NCI-H748 (cell line): ENCODE measurements at regions not wholly inside any gene's neighbourhood (a gene's known extent, or its start where the extent isn't known, plus 50 kb on each side); places are given as distances from the start of the nearest gene placed in this dataset.

Experiments
- DNase-seq: peaks from one replicate; lab custom pipeline; 2025; ENCODE audit not compliant: unreplicated experiment; lab: John Stamatoyannopoulos, UW

- DNase-seq, result no peak
Observed at GRCh38 chr10:3435671-3436070, 263.1 kb upstream of the PITRM1 start.

- peak; percentile 57 for DNase-seq
Observed at GRCh38 chr10:3433988-3434387, 261.4 kb upstream of the PITRM1 start.

DNA sequence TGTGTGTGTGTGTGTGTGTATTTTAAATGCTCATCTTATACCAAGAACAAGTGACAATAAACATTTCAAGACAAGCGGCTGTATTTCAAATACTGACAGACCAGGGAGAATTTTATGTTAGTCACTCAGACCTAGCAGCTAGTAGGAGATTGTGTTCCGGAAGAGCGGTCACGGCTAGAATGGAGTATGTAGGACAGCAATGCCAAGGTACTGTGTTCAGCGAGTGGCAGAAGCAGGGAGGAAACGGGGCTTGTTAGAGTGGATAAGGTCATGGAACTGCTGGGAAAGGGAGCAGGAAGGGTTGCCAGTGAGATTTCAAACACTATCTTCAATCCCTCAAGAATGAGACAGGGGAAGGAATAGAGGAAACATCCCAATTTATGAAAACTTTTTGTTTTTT, 260.5 kb upstream of the PITRM1 start:
- DNase-seq, result no peak

GRCh38 chr10:3432081-3432825, 259.7 kb upstream of the PITRM1 start:
- no peak for DNase-seq

GRCh38 chr10:3430501-3430900, 257.9 kb upstream of the PITRM1 start:
- DNase-seq, result no peak

DNA sequence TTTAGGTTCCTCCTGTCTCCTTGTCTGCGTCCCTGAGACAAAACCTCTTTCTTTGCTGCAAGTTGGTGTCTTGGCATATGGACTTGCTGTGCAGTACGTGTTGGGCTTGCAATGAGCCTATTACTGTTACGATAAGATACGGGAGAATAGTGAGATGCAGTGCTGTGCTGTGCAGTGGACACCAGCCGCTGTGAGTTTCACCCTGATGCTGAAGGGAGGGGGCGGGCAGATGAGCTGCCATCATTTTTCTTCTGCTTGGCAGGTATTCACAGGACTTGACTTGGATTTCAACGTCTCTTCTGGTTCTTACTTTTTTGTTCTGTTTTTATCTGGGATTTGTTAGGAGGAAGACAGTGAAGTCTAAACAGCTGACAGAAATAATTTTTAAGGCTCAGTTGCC, 257.1 kb upstream of the PITRM1 start:
- no peak for DNase-seq

GRCh38 chr10:3428826-3429225, 256.2 kb upstream of the PITRM1 start:
- DNase-seq, result no peak

DNA sequence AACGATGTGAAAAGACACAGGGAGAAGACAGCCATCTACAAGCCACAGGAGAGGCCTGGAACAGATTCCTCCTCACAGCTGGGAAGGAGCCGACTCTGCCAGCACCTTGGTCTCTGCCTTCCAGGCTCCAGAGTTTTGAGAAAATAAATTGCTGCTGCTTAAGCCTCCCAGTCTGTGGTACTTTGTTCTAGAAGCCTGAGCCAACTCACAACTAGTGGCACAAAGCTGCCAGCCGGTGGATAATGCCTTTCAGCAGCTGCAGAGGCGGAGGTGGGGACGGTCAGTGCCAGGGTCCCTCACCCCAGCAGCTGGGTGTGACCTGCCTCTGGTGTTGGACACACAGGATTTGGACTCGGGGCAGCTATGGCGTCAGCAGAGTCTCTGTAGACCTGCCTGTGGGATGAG, 255.4 kb upstream of the PITRM1 start:
- DNase-seq, result no peak

DNA sequence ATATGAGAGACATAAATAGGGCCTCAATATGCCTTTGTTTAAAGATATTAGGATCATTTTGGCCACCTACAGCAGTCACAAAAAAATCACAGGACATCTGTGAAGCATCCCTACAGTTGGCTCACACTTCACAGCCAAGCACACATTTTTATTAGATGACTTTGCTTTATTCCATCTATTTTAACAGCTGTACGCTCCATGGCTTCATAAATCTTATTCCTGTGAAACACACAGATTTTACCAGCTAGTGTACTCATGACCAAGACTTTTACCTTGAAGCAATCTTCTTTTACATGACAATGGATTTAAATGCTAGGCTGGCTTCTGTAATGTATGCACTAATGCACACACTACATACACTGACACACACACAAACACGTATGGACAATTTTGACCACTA, 254.8 kb upstream of the PITRM1 start:
- DNase-seq, result no peak

DNA sequence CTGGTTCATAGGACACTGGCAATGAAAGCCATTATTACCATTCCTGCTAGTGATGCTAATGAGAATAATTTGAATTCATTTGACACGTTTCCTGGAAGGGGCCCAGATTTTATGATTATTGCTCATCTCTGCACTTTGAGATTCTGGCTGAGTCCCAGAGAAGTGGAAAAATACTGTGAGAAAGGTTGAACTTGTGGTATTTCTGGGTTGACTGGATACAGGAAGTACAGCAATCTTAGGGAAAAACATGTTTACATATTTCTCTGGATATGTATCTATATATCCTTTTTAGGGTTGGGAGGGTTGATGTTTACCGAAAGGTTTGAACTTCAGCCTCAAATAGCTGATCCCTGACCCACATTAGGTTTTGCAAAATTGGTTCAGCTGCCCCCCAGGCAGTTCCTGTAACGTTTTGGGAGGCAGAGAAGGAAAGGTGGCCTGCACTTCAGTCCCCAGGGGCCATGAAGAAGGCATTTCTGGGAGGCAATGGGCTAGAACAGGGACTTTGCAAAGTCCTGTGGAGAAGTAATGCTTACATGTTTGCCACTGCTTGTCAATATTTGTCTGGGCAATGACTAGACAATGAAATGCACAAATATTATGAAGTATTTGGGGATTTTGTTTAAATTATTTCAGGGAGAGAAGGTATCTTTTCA, 253.7 kb upstream of the PITRM1 start:
- no peak for DNase-seq

GRCh38 chr10:3425716-3426115, 253.1 kb upstream of the PITRM1 start:
- no peak for DNase-seq

- no peak for DNase-seq
Observed at GRCh38 chr10:3425261-3425660, 252.7 kb upstream of the PITRM1 start.

DNA sequence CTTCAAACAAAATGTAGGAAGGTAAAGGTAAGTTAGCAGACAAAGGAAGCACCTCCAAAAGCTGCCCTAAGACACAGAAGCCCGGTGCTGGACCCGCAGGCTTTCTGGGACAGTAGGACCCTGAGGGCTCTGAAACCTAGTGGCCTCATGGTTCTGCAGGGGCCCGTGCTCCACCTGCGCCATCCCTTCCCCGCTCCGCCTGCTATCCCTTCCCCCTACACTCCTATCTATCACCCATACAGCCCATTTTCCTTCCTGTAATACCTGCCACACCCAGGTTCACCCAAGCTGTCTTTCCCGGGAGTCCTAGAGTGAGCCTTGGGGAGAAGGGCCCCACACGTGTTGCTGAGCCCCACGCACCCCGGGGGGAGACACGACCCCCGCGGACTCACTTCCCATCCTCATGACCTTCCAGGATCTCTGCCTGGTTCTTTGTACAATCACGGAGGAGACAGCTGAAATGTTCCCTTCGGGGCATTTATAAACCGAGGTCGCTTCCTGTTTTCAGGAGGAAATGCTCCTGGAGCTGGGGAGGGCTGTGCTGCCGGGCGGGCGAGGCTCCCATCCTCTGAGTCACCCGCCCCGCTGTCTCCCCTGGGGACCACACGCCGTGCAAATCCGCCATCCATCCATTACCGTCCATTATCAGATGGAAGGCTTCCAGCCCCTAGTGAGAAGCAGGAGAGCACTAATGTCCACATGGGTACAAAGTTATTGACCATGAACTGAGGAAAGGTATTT, 251.7 kb upstream of the PITRM1 start:
- peak; percentile 32 for DNase-seq

- DNase-seq, result no peak
Observed at GRCh38 chr10:3423384-3423783, 250.8 kb upstream of the PITRM1 start.

GRCh38 chr10:3422282-3422681, 249.7 kb upstream of the PITRM1 start:
- no peak for DNase-seq

DNA sequence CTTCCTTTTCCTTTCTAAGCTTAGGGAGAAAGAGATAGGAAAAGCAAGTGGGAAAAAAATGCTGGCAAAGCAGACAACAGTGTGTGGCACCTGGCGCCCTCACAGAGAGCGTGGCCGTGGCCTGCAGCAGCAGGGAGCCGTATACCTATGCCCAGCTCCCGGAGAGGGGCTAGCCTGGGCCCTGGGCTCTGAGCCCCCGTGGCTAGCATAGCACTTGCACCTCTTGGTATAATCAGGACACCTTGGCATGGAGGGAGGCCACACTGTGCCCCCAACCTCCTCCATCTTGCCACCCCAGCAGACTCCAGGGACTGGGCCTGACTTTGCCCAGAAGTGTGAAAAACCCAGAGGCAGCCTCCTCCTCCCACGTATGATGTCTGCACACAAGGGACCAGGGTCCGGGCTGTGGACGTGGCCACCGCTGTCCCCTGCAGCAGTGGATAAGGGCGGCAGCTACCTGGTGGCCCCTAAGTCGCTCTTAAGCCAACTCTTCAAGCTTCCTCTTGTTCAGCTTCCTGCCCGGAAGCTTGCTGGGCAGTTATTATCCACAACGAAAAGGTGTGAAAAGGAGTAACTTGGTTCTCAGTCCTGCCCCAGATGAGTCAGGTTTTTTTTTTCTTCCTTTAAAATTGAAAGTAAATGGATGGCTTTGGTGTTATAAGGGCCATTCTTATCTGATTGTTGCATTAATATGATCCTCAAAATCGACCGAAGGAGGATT, 249.1 kb upstream of the PITRM1 start:
- DNase-seq, result no peak

- peak; percentile 63 for DNase-seq
Observed at GRCh38 chr10:3420527-3421469, 248.2 kb upstream of the PITRM1 start.

DNA sequence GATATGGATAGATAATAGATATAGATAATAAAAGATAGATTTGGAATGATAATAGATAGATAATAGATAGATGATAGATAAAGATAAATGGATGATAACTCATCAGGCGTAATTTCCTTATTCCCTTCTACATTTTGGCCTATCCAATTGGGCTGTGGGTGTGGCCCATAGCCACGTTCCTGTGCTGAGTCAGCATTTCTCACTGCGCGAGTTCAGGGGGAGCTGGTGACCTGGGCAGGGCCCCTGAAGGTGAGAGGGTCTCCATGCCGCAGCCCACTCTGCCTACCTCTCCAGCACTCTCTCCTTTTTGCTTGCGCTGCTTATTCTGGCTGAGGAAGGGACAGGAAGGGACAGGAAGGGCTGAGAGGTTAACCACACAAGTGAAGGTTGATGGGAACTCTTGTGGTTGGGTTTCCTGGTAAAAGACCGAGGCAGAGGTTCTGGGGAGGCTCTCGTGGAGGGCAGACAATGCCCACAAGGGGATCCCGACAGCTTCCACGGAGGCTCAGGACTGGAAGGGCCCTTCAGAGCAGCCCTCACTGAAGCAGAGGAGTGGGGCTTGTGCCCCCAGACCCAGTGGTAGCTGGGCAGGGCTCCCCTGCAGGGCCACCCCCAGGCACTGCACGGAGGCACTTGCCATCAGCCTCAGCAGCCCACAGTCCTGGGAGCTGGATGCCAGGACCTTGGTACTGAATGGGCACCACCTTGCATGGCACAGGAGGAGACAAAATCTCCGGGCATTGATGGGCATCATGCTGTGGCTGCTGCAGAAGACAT, 247.3 kb upstream of the PITRM1 start:
- no peak for DNase-seq

DNA sequence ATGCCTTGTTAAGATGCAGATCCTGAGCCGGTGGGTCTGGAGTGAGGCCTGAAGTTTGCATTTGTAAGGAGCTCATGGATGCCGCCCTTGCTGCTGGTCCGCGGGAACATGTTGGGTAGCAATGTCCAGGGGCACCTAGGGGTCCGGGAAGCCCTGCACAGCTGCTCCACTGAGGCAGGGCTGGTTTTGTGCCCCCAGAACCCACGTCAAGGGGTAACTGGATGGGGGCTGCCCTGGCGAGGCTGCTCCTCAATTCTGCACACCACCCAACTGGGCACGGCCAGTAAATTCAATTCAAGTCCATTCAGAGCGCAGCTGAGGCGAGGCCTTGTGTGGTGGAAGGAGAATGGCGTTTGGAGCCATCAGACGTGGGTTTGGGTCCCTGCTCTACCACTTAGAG, 246.3 kb upstream of the PITRM1 start:
- no peak for DNase-seq
